B cell (primary cell): ENCODE measurements at regions not wholly inside any gene's neighbourhood (a gene's known extent, or its start where the extent isn't known, plus 50 kb on each side); places are given as distances from the start of the nearest gene placed in this dataset.

ENCODE experiments used
- ATAC-seq: fragments of 200-7000 bp; cut with Tn5 transposase; one replicate; pipeline ENCODE4 v1.10.0; 2021; ENCODE audit warnings: low read depth, mild to moderate bottlenecking, moderate number of reproducible peaks, moderate library complexity
- CTCF ChIA-PET: fragments of 350-600 bp; sonication (Branson Sonifier 250); formaldehyde crosslinking; loops from one replicate; lab custom pipeline; 2021; ENCODE audit warnings: antibody characterized with exemption, inconsistent platforms; lab: Charles Lee
- POLR2A ChIA-PET: fragments of 350-600 bp; sonication (Branson Sonifier 250); formaldehyde crosslinking; loops from one replicate; lab custom pipeline; 2021; ENCODE audit warnings: antibody characterized with exemption; lab: Charles Lee
- DNase-seq: peaks from one replicate; pipeline ENCODE4 v3.0.0; 2013
- H2AFZ ChIP-seq: 2 replicates; pipeline ENCODE4 v1.6.1; 2012; ENCODE audit warnings: mild to moderate bottlenecking, low read depth, low read length; ENCODE audit not compliant: insufficient read depth, poor library complexity, severe bottlenecking
- H3K27ac ChIP-seq, 2 donors: 1 replicate in 1 of 2; 2 replicates in 1 of 2; pipeline ENCODE4 v1.5.1; 2012 to 2013; ENCODE audit warnings: low read length in 2 of 2, mild to moderate bottlenecking in 2 of 2, moderate library complexity in 1 of 2
- H3K27me3 ChIP-seq, 4 experiments: fragments of 200-600 bp in 1 of 4; sonication (generic) in 1 of 4; replicated peaks in 1 of 4; 1 replicate in 2 of 4; 2 replicates in 2 of 4; pipeline versions ENCODE4 v1.6.1 to v1.7.0; 2013 to 2016; ENCODE audit warnings: low read length in 3 of 4, mild to moderate bottlenecking in 2 of 4, mixed read lengths in 1 of 4, moderate library complexity in 1 of 4; ENCODE audit not compliant: insufficient read depth in 4 of 4, control insufficient read depth in 3 of 4; ENCODE audit errors: control extremely low read depth in 1 of 4
- H3K36me3 ChIP-seq, 2 experiments: replicated peaks in 1 of 2; 1 replicate in 1 of 2; 2 replicates in 1 of 2; pipeline versions ENCODE4 v1.6.1 to v1.7.1; 2013; ENCODE audit warnings: low read length in 1 of 2; ENCODE audit not compliant: insufficient read depth in 2 of 2, control insufficient read depth in 1 of 2; ENCODE audit errors: control extremely low read depth in 1 of 2, extremely low read depth in 1 of 2
- H3K4me1 ChIP-seq, 2 donors: fragments of 200-600 bp in 1 of 2; sonication (generic) in 1 of 2; 1 replicate in 1 of 2; 2 replicates in 1 of 2; pipeline versions ENCODE4 v1.5.1 to v1.6.1; 2013 to 2017; ENCODE audit warnings: low read length in 2 of 2; ENCODE audit not compliant: control insufficient read depth in 2 of 2, insufficient read depth in 2 of 2
- H3K4me2 ChIP-seq: replicated peaks from 2 replicates; pipeline ENCODE3; 2012; ENCODE audit warnings: mild to moderate bottlenecking, low read depth, low read length; ENCODE audit not compliant: poor library complexity, severe bottlenecking
- H3K4me3 ChIP-seq, 5 experiments: fragments of 200-600 bp in 1 of 5; sonication (generic) in 1 of 5; 1 replicate in 3 of 5; 2 replicates in 2 of 5; pipeline versions ENCODE4 v1.5.1 to v1.7.0; 2011 to 2016; ENCODE audit warnings: low read length in 4 of 5, mild to moderate bottlenecking in 4 of 5, low read depth in 2 of 5, control low read depth in 1 of 5, moderate library complexity in 1 of 5; ENCODE audit not compliant: insufficient read depth in 1 of 5; ENCODE audit errors: control extremely low read depth in 1 of 5, extremely low read depth in 1 of 5
- H3K79me2 ChIP-seq: fragments of 200-600 bp; sonication (generic); one replicate; pipeline ENCODE4 v1.6.0; 2016; ENCODE audit warnings: low read length; ENCODE audit not compliant: control insufficient read depth, insufficient read depth
- H3K9ac ChIP-seq: fragments of 200-600 bp; sonication (generic); 2 replicates; pipeline ENCODE4 v1.6.1; 2017; ENCODE audit warnings: mild to moderate bottlenecking, low read length, moderate library complexity
- H3K9me3 ChIP-seq, 3 donors: one replicate each; pipeline versions ENCODE4 v1.6.1 to v1.7.1; 2013; ENCODE audit warnings: low read length in 2 of 3; ENCODE audit not compliant: control insufficient read depth in 2 of 3, insufficient read depth in 1 of 3; ENCODE audit errors: control extremely low read depth in 1 of 3
- H4K20me1 ChIP-seq: 2 replicates; pipeline ENCODE4 v1.6.0; 2012; ENCODE audit warnings: mild to moderate bottlenecking, low read length; ENCODE audit not compliant: insufficient read depth, control insufficient read depth, poor library complexity, severe bottlenecking
- H3K27ac Mint-ChIP-seq: one replicate; pipeline ENCODE4 v1.8.0; 2021; ENCODE audit warnings: mixed read lengths
- H3K27me3 Mint-ChIP-seq: one replicate; pipeline ENCODE4 v1.8.0; 2021; ENCODE audit warnings: mixed read lengths
- H3K4me1 Mint-ChIP-seq: one replicate; pipeline ENCODE4 v1.8.0; 2021; ENCODE audit warnings: mixed read lengths
- H3K4me3 Mint-ChIP-seq: one replicate; pipeline ENCODE4 v1.8.0; 2021; ENCODE audit warnings: mixed read lengths
- H3K9me3 Mint-ChIP-seq: one replicate; pipeline ENCODE4 v1.8.0; 2022; ENCODE audit warnings: mixed read lengths; ENCODE audit not compliant: insufficient read depth
- CTCF ChIP-seq: fragments of 200-600 bp; IDR thresholded peaks from one replicate; pipeline ENCODE4 v1.8.0; 2022; ENCODE audit warnings: antibody characterized with exemption, mild to moderate bottlenecking
- EZH2 ChIP-seq: IDR thresholded peaks from 2 replicates; pipeline ENCODE4 v1.6.1; 2012; ENCODE audit warnings: borderline replicate concordance, low read depth, mild to moderate bottlenecking, moderate library complexity, low read length; ENCODE audit not compliant: insufficient read depth, poor library complexity, severe bottlenecking
- WGBS: methylation state at CpG from one replicate; pipeline ENCODE4 v1.1.5; 2013; ENCODE audit warnings: missing lambda C conversion rate; ENCODE audit not compliant: insufficient coverage; 5-methylcytosine and 5-hydroxymethylcytosine counted together
- intact Hi-C: fragments of 100-400 bp; cut with micrococcal nuclease; formaldehyde crosslinking; loops from one replicate; pipeline ENCODE4 v1.10.0; 2022

- ATAC-seq = no peak
- H3K27me3 ChIP-seq = no peaks in the 10 kb centered on the region
- DNase-seq = no peak
- H3K36me3 ChIP-seq = no peaks in the 10 kb centered on the region
- no peak overlapping the region for H3K4me2 ChIP-seq
- ChIA-PET CTCF (no interaction called here), POLR2A (no interaction called here)
- H3K79me2 ChIP-seq = no peaks in the 10 kb centered on the region
- no peaks in the 10 kb centered on the region for H3K9me3 ChIP-seq
- peaks cover 5% of the 10 kb centered on the region for H3K9me3 Mint-ChIP-seq
- no peaks in the 10 kb centered on the region for H3K4me1 ChIP-seq
- no peaks in the 10 kb centered on the region for H3K27me3 Mint-ChIP-seq
- WGBS = no CpG with 5 or more reads among the region's 2 CpGs
- H3K4me3 Mint-ChIP-seq = no peak overlapping the region
- no peaks in the 10 kb centered on the region for H3K4me1 Mint-ChIP-seq
- H3K27ac Mint-ChIP-seq = no peak overlapping the region
- H3K27ac ChIP-seq = no peak overlapping the region
- H2AFZ ChIP-seq = no peak overlapping the region
- H3K4me3 ChIP-seq = no peak overlapping the region
- H3K9ac ChIP-seq = no peak overlapping the region
- H4K20me1 ChIP-seq = no peaks in the 10 kb centered on the region
- TF ChIP-seq CTCF = no peak
- no peak for TF ChIP-seq EZH2
- intact Hi-C loops = no loop called here
Measured at GRCh38 chr18:71815305-71815704, 728.8 kb downstream of the CBLN2 start.

- Mint-ChIP-seq H3K27me3 (no peaks in the 10 kb centered on the region), H3K4me3 (no peak overlapping the region), H3K27ac (no peak overlapping the region), H3K9me3 (peaks cover 5% of the 10 kb centered on the region), H3K4me1 (no peaks in the 10 kb centered on the region)
- no peaks in the 10 kb centered on the region for H3K9me3 ChIP-seq
- ATAC-seq (no peak), DNase-seq (no peak)
- H3K9ac ChIP-seq = no peak overlapping the region
- no CpG with 5 or more reads among the region's 3 CpGs for WGBS
- CTCF ChIA-PET = no interaction called here
- no peak overlapping the region for H3K27ac ChIP-seq
- H3K27me3 ChIP-seq = no peaks in the 10 kb centered on the region
- no peaks in the 10 kb centered on the region for H3K36me3 ChIP-seq
- H4K20me1 ChIP-seq = no peaks in the 10 kb centered on the region
- intact Hi-C loops = no loop called here
- H3K4me1 ChIP-seq = no peaks in the 10 kb centered on the region
- POLR2A ChIA-PET = no interaction called here
- H2AFZ ChIP-seq = no peak overlapping the region
- H3K79me2 ChIP-seq = no peaks in the 10 kb centered on the region
- H3K4me3 ChIP-seq = no peak overlapping the region
- TF ChIP-seq CTCF (no peak), EZH2 (no peak)
- no peak overlapping the region for H3K4me2 ChIP-seq
Measured at GRCh38 chr18:71809711-71810110, 734.4 kb downstream of the CBLN2 start.
